H1 (cell line): ENCODE measurements at regions not wholly inside any gene's neighbourhood (a gene's known extent, or its start where the extent isn't known, plus 50 kb on each side); places are given as distances from the start of the nearest gene placed in this dataset.

ENCODE experiments used
- EGR1 ChIP-seq: IDR thresholded peaks from 2 replicates; pipeline ENCODE4 v1.6.1; 2011; ENCODE audit warnings: low read depth, low read length, borderline replicate concordance
- JUN ChIP-seq: IDR thresholded peaks from 2 replicates; pipeline ENCODE4 v1.6.1; 2011; ENCODE audit warnings: low read depth, mild to moderate bottlenecking, improper control_type of control experiment, low read length
- SAP30 ChIP-seq: fragments of 300-600 bp; sonication (generic); IDR thresholded peaks from 2 replicates; pipeline ENCODE4 v1.7.1; 2012; ENCODE audit warnings: low read length, moderate library complexity, mild to moderate bottlenecking, inconsistent platforms; ENCODE audit not compliant: insufficient read depth, insufficient replicate concordance
- ZNF274 ChIP-seq: IDR thresholded peaks from 2 replicates; pipeline ENCODE4 v1.7.0; 2012; ENCODE audit warnings: low read length, borderline replicate concordance; ENCODE audit errors: extremely low read depth
- TF ChIP-seq, protein P1 (sequence below), 3 experiments: IDR thresholded peaks; 1 replicate in 2 of 3; 2 replicates in 1 of 3; pipeline versions ENCODE4 v1.5.1 to v1.6.1; 2011; ENCODE audit warnings: low read length in 3 of 3, mild to moderate bottlenecking in 3 of 3, inconsistent platforms in 2 of 3, low read depth in 1 of 3, moderate library complexity in 1 of 3; ENCODE audit not compliant: insufficient read depth in 1 of 3; ENCODE audit errors: control extremely low read depth in 1 of 3

DNA sequence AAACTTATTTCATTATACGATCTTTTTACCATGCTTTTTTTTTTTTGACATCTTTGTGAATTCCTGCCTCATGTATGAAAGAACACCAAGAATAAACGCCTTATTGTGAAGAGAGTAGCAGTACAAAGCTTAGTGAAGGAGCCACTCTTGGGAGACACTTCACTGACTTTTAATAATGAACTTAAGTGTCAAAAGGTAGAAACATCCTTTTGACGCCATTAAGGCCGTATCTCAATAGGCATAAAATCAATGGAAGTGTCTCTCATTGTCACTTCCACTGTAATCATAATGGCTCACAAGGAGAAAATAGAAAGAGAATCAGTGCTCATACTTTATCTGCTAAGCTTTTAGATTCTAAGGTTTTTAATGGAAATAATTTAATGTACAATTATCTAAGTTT is 657.8 kb downstream of the DIPK2A start:
- TF ChIP-seq ZNF274 (no peak), JUN (no peak), EGR1 (no peak), SAP30 (no peak)
- TF ChIP-seq, protein P1, sequence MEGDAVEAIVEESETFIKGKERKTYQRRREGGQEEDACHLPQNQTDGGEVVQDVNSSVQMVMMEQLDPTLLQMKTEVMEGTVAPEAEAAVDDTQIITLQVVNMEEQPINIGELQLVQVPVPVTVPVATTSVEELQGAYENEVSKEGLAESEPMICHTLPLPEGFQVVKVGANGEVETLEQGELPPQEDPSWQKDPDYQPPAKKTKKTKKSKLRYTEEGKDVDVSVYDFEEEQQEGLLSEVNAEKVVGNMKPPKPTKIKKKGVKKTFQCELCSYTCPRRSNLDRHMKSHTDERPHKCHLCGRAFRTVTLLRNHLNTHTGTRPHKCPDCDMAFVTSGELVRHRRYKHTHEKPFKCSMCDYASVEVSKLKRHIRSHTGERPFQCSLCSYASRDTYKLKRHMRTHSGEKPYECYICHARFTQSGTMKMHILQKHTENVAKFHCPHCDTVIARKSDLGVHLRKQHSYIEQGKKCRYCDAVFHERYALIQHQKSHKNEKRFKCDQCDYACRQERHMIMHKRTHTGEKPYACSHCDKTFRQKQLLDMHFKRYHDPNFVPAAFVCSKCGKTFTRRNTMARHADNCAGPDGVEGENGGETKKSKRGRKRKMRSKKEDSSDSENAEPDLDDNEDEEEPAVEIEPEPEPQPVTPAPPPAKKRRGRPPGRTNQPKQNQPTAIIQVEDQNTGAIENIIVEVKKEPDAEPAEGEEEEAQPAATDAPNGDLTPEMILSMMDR (IDR thresholded peaks at IDR 0.05; ENCODE audit: control extremely low read depth in 1 of 3, insufficient read depth in 1 of 3, low read depth in 1 of 3, low read length in 3 of 3) = no peak
